ENCODE measurements at regions not wholly inside any gene's neighbourhood (a gene's known extent, or its start where the extent isn't known, plus 50 kb on each side); places are given as distances from the start of the nearest gene placed in this dataset.

DNA sequence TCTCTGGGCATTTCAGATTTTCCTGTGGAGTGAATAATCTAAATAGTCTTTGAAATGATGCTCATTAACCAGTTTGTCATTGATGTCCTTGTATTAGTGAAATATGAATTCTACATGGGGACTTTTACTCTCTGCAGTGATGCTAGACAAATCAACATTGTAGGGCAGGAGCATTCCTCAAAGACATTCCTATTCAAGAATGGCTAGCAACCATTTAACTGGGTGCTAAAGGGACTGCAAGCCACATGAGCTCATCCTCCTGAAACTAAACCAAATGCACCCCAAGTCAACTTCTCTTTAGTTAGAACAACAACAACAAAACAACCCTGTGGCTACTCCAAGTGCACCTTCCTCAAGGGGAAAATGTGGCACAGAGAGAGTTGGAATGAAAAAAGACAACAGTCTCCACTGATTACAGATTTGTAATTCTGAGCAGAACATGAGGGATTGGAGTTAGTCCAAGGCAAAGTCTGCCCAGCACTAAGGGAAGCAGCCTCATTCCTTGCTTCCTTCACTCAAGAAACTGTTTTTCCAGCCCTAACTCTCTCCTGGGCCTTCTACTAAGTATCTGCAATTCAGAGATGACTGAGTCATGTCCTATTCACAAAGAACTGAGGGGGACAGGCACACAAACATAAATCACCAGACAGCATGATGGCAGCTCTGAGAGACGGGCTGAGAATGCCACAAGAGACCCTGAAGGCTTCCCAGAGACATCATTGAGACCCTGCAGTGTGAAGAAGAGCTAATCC lies 82.0 kb upstream of the WWC1 start:
- H3K4me1 Mint-ChIP-seq (ENCODE audit: low read depth), result no peaks in the 10 kb centered on the region
- H3K4me3 Mint-ChIP-seq, result no peak overlapping the region
- no peaks in the 10 kb centered on the region for H3K9me3 Mint-ChIP-seq
- no peaks in the 10 kb centered on the region for H3K36me3 Mint-ChIP-seq (ENCODE audit: low read depth)
- H3K27me3 Mint-ChIP-seq (ENCODE audit: low read depth), result peaks cover 3% of the 10 kb centered on the region
- no peak overlapping the region for H3K27ac Mint-ChIP-seq
- no peak for DNase-seq (ENCODE audit: low spot score)

DNA sequence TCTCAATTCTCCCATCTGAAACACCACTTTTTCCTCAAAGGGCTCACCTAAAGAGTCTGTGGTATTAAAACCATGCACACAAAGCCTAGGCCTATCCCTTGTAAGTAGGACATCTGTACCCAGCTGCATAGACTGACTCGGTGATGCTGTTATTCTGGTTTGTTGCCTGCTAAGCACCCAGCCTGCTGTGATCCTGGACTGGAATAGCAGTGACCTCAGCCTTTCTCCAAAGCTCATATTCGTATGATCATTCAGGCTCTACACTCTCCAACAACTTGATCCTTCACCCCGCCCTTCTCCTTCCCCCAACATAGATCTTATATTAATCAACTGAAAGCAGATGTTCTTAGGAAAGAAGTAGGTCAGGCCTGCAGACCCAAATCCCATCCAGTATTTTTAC lies 81.4 kb upstream of the WWC1 start:
- no peaks in the 10 kb centered on the region for H3K36me3 Mint-ChIP-seq (ENCODE audit: low read depth)
- peaks cover 3% of the 10 kb centered on the region for H3K27me3 Mint-ChIP-seq (ENCODE audit: low read depth)
- H3K4me3 Mint-ChIP-seq, result no peak overlapping the region
- no peaks in the 10 kb centered on the region for H3K9me3 Mint-ChIP-seq
- no peak overlapping the region for H3K27ac Mint-ChIP-seq
- DNase-seq (ENCODE audit: low spot score), result no peak
- no peaks in the 10 kb centered on the region for H3K4me1 Mint-ChIP-seq (ENCODE audit: low read depth)

DNA sequence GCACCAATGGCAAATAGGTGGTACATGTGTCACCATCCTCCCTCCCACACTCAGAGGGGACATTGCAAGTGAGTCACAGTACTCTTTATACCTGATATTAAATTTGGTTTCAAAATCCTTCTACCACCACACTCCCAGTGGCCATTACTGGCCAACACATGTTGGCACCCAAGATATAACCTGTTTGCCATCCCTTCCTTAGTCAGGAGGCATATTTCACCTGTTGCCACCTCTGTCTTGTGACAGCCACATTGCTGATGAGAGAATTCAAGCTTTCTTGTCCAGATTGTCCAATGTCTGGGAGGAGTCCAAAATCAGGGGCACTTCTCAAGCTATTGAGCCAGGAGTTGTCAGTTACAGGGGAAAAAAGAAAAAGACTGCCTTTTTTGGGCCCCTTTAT lies 80.2 kb upstream of the WWC1 start:
- no peak for DNase-seq (ENCODE audit: low spot score)
- Mint-ChIP-seq H3K27ac (no peak overlapping the region), H3K27me3 (ENCODE audit: low read depth) (peaks cover 3% of the 10 kb centered on the region), H3K4me3 (no peak overlapping the region), H3K9me3 (no peaks in the 10 kb centered on the region), H3K4me1 (ENCODE audit: low read depth) (no peaks in the 10 kb centered on the region), H3K36me3 (ENCODE audit: low read depth) (no peaks in the 10 kb centered on the region)

DNA sequence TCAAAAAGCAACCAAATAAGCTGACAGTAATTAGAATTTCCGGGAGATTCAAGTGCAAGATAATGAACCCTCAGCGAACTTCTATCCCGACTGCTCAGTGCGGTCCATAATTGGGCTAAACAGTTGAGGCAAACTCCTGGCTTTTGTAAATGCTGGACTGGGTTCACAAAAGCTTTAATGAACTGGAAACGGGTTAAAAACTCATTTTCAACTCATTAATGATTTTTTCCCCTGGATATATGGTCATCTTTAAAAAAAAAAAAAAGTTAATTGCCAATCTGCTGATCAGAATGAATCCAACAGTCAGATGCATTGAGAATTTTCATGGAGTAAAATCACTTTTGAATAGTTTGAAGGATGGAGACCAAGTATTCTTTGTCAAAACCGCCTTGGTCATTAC lies 79.5 kb upstream of the WWC1 start:
- no peaks in the 10 kb centered on the region for H3K9me3 Mint-ChIP-seq
- H3K27ac Mint-ChIP-seq, result no peak overlapping the region
- no peak for DNase-seq (ENCODE audit: low spot score)
- no peak overlapping the region for H3K4me3 Mint-ChIP-seq
- no peaks in the 10 kb centered on the region for H3K36me3 Mint-ChIP-seq (ENCODE audit: low read depth)
- H3K27me3 Mint-ChIP-seq (ENCODE audit: low read depth), result peaks cover 3% of the 10 kb centered on the region
- no peaks in the 10 kb centered on the region for H3K4me1 Mint-ChIP-seq (ENCODE audit: low read depth)

DNA sequence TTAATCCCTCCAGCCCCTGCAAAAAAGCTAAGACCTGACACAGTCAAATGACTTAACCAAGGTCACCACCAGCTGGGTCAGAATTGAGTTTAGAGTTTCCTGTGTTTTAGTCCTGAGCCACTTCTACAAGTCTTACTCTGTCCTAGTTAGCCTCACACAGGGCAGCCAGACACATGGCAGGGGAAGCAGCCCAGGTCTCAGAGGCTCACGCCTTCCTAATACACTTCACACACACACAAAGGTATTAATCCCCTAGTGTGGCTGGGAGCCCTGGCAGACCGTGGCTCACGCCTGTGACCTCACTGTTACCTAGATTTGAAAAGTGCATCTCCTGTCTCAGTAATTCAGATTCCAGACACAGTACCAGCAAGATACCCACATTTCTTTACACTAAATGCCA lies 77.4 kb upstream of the WWC1 start:
- H3K27ac Mint-ChIP-seq, result no peak overlapping the region
- no peaks in the 10 kb centered on the region for H3K9me3 Mint-ChIP-seq
- H3K27me3 Mint-ChIP-seq (ENCODE audit: low read depth), result peaks cover 3% of the 10 kb centered on the region
- H3K36me3 Mint-ChIP-seq (ENCODE audit: low read depth), result no peaks in the 10 kb centered on the region
- no peak overlapping the region for H3K4me3 Mint-ChIP-seq
- no peaks in the 10 kb centered on the region for H3K4me1 Mint-ChIP-seq (ENCODE audit: low read depth)
- DNase-seq (ENCODE audit: low spot score), result no peak

DNA sequence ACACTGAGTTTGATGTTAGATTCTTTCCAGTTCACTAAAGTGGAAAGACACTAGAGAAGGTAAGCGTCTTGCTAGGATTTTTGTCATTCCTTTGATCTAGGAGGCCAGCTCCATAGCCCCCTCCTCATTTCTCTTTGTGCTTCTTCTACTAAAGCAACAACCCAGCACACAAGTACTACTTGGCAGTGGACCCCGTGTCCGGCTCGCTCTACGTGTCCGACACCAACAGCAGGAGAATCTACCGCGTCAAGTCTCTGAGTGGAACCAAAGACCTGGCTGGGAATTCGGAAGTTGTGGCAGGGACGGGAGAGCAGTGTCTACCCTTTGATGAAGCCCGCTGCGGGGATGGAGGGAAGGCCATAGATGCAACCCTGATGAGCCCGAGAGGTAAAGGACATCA lies 76.6 kb upstream of the WWC1 start:
- no peak overlapping the region for H3K4me3 Mint-ChIP-seq
- H3K27ac Mint-ChIP-seq, result no peak overlapping the region
- no peaks in the 10 kb centered on the region for H3K9me3 Mint-ChIP-seq
- DNase-seq (ENCODE audit: low spot score), result no peak
- peaks cover 3% of the 10 kb centered on the region for H3K27me3 Mint-ChIP-seq (ENCODE audit: low read depth)
- H3K36me3 Mint-ChIP-seq (ENCODE audit: low read depth), result no peaks in the 10 kb centered on the region
- H3K4me1 Mint-ChIP-seq (ENCODE audit: low read depth), result peaks cover 3% of the 10 kb centered on the region

DNA sequence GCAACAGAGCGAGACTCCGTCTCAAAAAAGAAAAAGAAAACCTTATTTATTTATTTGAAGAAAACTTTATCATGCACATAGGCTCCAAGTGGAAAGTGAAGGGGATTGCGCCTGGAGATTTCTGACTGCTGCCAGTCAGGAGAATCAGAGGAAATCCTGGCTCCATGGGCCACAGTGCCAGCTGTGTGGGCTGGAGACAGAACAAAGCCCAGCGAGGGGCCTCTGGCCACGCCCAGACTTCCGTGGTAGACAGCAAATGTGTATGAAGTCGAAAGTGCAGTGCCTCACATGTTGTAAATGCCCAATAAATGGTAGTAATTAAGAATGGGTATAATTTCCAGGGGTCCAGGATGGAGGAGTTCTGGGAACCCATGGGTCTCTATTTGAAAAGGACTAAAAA lies 75.8 kb upstream of the WWC1 start:
- Mint-ChIP-seq H3K4me1 (ENCODE audit: low read depth) (peaks cover 5% of the 10 kb centered on the region), H3K9me3 (no peaks in the 10 kb centered on the region), H3K27me3 (ENCODE audit: low read depth) (peaks cover 3% of the 10 kb centered on the region), H3K4me3 (no peak overlapping the region), H3K27ac (no peak overlapping the region), H3K36me3 (ENCODE audit: low read depth) (no peaks in the 10 kb centered on the region)
- no peak for DNase-seq (ENCODE audit: low spot score)

DNA sequence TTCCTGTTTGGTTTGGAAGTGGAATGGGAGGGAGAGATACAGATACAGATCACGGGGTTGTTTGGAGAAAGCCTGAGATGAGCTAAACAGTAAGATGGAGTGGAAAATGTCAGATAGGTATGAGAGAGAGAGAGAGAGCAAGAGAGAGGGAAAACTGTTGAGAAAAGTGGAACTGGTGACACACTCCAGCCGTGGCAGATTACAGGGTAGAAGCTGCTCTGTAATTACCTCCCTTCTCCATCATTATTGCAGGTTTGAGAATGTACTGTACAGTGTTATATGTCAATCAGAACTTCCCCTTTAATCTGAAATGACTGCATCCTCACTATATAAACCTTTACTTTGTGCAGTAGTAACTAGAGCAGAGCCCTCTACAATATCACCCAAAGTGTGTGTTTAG lies 74.5 kb upstream of the WWC1 start:
- Mint-ChIP-seq H3K4me1 (ENCODE audit: low read depth) (peaks cover 5% of the 10 kb centered on the region), H3K36me3 (ENCODE audit: low read depth) (no peaks in the 10 kb centered on the region), H3K27ac (no peak overlapping the region), H3K9me3 (no peaks in the 10 kb centered on the region), H3K4me3 (no peak overlapping the region), H3K27me3 (ENCODE audit: low read depth) (peaks cover 4% of the 10 kb centered on the region)
- no peak for DNase-seq (ENCODE audit: low spot score)

DNA sequence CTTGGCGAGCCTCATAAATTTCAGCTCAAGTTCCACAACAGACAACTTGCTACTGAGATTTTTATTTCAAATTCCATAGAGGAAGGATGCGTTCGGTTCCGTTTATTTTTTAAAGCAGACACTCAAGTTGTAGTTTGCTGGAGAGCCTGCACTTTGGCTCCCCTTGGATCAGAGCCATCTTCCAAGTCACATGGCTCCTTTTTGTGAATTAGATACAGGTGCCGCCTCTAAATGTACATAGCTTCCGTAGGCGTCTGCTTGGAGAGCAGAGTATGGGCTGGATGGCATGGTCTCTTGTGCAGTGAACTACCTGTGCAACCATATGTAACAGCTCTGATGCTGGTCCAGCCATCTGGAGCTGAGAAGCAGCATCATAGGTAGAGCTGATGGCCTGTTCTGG lies 73.9 kb upstream of the WWC1 start:
- no peak overlapping the region for H3K27ac Mint-ChIP-seq
- DNase-seq (ENCODE audit: low spot score), result no peak
- H3K9me3 Mint-ChIP-seq, result no peaks in the 10 kb centered on the region
- no peaks in the 10 kb centered on the region for H3K36me3 Mint-ChIP-seq (ENCODE audit: low read depth)
- no peak overlapping the region for H3K4me3 Mint-ChIP-seq
- peaks cover 6% of the 10 kb centered on the region for H3K27me3 Mint-ChIP-seq (ENCODE audit: low read depth)
- H3K4me1 Mint-ChIP-seq (ENCODE audit: low read depth), result peaks cover 5% of the 10 kb centered on the region

DNA sequence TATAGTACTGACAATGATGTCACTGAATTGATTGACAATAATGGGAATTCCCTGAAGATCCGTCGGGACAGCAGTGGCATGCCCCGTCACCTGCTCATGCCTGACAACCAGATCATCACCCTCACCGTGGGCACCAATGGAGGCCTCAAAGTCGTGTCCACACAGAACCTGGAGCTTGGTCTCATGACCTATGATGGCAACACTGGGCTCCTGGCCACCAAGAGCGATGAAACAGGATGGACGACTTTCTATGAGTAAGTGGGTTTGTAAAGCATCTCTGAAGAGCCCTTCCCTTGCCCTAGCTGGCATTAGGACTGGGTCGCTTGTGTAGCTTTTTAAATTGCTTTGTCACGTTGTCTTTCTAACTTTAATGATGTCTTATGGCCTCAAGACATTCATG lies 72.7 kb upstream of the WWC1 start:
- H3K27me3 Mint-ChIP-seq (ENCODE audit: low read depth), result peaks cover 9% of the 10 kb centered on the region
- peaks cover 5% of the 10 kb centered on the region for H3K4me1 Mint-ChIP-seq (ENCODE audit: low read depth)
- H3K27ac Mint-ChIP-seq, result no peak overlapping the region
- no peak overlapping the region for H3K4me3 Mint-ChIP-seq
- no peak for DNase-seq (ENCODE audit: low spot score)
- H3K36me3 Mint-ChIP-seq (ENCODE audit: low read depth), result no peaks in the 10 kb centered on the region
- no peaks in the 10 kb centered on the region for H3K9me3 Mint-ChIP-seq

DNA sequence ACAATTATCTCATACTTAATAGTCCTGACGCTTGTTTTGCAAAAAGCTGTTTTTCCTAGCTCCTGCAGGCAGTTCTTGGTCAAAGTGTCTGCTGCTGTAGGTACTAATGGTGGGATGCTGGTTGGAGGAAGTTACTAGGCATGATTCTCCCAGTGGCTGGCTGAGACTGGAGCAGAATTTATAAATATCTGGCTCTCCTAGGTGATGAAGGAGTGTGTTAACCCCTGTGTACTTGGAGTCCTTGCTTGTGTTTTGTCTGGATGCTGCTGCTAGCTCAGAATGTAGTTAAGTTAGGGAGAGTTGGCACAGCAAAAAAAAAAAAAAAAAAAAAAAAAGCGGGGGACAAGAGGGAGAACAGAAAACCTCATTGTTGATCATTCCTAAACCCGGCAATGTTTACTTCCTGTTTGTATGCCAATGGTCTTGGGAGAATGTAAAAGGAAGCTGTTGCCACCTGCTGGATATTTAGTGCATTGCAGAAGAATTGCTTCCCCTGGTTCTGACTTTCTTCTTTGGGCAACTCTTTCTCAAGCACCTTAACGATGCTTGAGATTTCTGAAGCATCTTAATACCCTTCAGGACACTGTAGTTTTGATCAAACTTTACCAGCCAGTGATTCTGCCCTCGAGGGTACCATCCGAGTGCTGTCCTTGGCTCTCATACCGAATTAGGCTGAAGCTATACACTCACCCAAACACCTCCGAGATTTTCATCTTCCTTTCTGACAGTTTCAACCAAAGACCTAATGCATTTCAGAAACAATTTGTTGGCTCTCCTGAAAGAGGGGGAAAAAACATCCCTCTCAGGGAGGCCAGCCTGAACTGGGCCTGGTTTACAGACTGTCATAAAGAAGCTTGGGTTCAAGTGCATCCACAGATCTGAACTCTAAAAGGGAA lies 71.7 kb upstream of the WWC1 start:
- Mint-ChIP-seq H3K4me1 (ENCODE audit: low read depth) (peaks cover 5% of the 10 kb centered on the region), H3K4me3 (peak overlapping the region; percentile 15), H3K27me3 (ENCODE audit: low read depth) (peaks cover 9% of the 10 kb centered on the region), H3K36me3 (ENCODE audit: low read depth) (no peaks in the 10 kb centered on the region), H3K27ac (no peak overlapping the region), H3K9me3 (no peaks in the 10 kb centered on the region)
- DNase-seq (ENCODE audit: low spot score), result peak; percentile 28

DNA sequence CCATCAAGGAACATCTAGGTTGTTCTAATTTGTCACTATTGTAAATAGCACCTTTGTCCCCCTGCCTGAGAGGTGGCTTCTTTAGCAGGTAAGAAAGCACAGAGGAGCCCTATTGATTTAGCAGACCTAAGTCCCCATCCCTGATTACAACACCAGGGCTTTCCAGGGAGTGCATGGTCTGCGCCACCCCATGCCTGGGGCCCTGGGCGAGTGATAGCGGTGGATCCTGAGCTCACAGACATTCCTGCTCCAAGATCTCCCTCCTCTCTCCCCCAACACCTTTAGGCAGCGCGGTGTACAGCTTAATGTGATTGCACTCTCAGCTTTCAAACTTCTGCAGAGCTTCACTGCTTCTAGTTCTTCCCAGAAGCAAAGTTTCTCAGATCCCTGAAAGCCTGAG lies 67.4 kb upstream of the WWC1 start:
- Mint-ChIP-seq H3K9me3 (no peaks in the 10 kb centered on the region), H3K27ac (no peak overlapping the region), H3K4me3 (no peak overlapping the region), H3K36me3 (ENCODE audit: low read depth) (no peaks in the 10 kb centered on the region), H3K4me1 (ENCODE audit: low read depth) (peaks cover 15% of the 10 kb centered on the region), H3K27me3 (ENCODE audit: low read depth) (peaks cover 9% of the 10 kb centered on the region)
- no peak for DNase-seq (ENCODE audit: low spot score)

DNA sequence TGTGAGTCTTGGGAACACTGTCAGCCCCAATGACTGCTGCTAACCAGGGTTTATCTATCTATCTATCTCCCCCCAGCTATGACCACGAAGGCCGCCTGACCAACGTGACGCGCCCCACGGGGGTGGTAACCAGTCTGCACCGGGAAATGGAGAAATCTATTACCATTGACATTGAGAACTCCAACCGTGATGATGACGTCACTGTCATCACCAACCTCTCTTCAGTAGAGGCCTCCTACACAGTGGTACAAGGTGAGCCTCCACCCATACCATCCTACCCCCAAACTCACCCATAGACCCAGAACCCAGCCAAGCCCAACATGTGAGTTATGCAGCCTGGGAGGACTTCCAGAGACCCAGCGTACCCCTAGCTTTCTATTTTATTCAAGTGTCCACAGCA lies 65.4 kb upstream of the WWC1 start:
- H3K4me3 Mint-ChIP-seq, result no peak overlapping the region
- no peaks in the 10 kb centered on the region for H3K9me3 Mint-ChIP-seq
- no peak overlapping the region for H3K27ac Mint-ChIP-seq
- no peak for DNase-seq (ENCODE audit: low spot score)
- H3K4me1 Mint-ChIP-seq (ENCODE audit: low read depth), result peaks cover 11% of the 10 kb centered on the region
- H3K27me3 Mint-ChIP-seq (ENCODE audit: low read depth), result peaks cover 9% of the 10 kb centered on the region
- H3K36me3 Mint-ChIP-seq (ENCODE audit: low read depth), result no peaks in the 10 kb centered on the region

DNA sequence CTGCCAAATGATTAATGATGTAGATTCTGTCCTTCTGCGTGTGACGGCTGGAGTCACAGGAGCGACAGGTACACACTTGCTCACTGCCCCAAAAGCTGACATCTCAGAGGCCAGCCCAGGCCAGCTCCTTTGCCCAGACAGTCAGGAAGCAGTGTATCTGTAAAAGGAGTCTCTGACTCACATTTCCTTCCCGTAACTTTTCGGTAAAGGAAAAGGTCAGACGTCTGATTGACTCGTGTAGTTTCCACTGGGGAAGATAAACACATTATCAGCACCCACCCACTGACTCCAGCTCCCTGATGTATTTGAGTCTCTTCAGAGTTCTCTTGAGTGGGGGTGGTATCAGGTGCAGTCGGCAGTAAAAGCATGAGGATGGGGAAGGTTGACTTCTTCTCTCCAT lies 64.4 kb upstream of the WWC1 start:
- Mint-ChIP-seq H3K4me3 (peak overlapping the region; percentile 32), H3K36me3 (ENCODE audit: low read depth) (no peaks in the 10 kb centered on the region), H3K27me3 (ENCODE audit: low read depth) (peaks cover 9% of the 10 kb centered on the region), H3K27ac (no peak overlapping the region), H3K4me1 (ENCODE audit: low read depth) (peaks cover 11% of the 10 kb centered on the region), H3K9me3 (no peaks in the 10 kb centered on the region)
- peak; percentile 46 for DNase-seq (ENCODE audit: low spot score)
